NB4 (cell line): ENCODE measurements at regions not wholly inside any gene's neighbourhood (a gene's known extent, or its start where the extent isn't known, plus 50 kb on each side); places are given as distances from the start of the nearest gene placed in this dataset.

Experiments used
- CTCF ChIP-seq: IDR thresholded peaks from one replicate; pipeline ENCODE4 v1.5.1; 2012; ENCODE audit warnings: low read depth, low read length
- MYC ChIP-seq: IDR thresholded peaks from 2 replicates; pipeline ENCODE4 v1.6.1; 2011; ENCODE audit warnings: low read depth, low read length
- POLR2A ChIP-seq: IDR thresholded peaks from 2 replicates; pipeline ENCODE4 v1.6.1; 2011; ENCODE audit warnings: mild to moderate bottlenecking; ENCODE audit not compliant: insufficient read length; ENCODE audit errors: extremely low read depth
- TF ChIP-seq, protein P1 (sequence below): IDR thresholded peaks from 2 replicates; pipeline ENCODE4 v1.6.1; 2011; ENCODE audit warnings: low read depth, low read length

DNA sequence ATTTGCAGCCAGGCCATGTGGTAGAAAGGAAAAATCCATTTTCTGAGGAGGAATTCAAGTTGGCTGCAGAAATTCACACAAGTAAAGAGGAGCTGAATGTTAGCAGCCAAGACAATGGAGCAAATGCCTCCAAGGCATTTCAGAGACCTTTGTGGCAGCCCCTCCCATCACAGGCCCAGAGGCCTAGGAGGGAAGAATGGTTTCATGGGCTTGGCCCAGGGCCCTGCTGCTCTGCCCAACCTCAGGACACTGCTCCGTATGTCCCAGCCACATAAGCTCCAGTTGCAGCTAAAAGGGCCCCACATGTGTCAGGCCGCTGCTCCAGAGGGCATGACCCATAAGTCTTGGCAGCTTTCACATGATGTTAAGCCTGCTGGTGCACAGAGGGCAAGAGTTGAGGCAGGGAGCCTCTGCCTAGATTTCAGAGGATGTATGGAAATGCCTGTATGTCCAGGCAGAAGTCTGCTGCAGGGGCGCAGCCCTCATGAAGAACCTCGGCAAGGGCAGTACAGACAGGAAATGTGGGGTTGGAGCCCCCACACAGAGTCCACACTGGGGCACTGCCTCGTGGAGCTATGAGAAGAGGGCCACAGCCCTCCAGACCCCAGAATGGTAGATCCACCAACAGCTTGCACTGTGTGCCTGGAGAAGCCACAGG, 144.2 kb upstream of the EPB41L4A start:
- no peak for TF ChIP-seq POLR2A
- TF ChIP-seq CTCF = no peak
- TF ChIP-seq, protein P1, sequence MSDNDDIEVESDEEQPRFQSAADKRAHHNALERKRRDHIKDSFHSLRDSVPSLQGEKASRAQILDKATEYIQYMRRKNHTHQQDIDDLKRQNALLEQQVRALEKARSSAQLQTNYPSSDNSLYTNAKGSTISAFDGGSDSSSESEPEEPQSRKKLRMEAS = no peak
- no peak for TF ChIP-seq MYC
